HCT116 (cell line): ENCODE measurements at regions not wholly inside any gene's neighbourhood (a gene's known extent, or its start where the extent isn't known, plus 50 kb on each side); places are given as distances from the start of the nearest gene placed in this dataset.

Experiments
- CBX3 ChIP-seq: IDR thresholded peaks from 2 replicates; pipeline ENCODE4 v1.6.1; 2012; ENCODE audit warnings: low read depth
- CEBPB ChIP-seq: IDR thresholded peaks from 2 replicates; pipeline ENCODE4 v1.6.1; 2012; ENCODE audit warnings: low read depth
- CTCF ChIP-seq, 3 experiments: fragments of 200-600 bp in 1 of 3; sonication (generic) in 1 of 3; IDR thresholded peaks in 2 of 3; conservative IDR thresholded peaks in 1 of 3; 2 replicates each; pipeline ENCODE4 v1.5.1; 2012 to 2017; ENCODE audit warnings: low read depth in 2 of 3, low read length in 2 of 3, antibody characterized with exemption in 1 of 3, borderline replicate concordance in 1 of 3, control low read depth in 1 of 3, mild to moderate bottlenecking in 1 of 3, mixed read lengths in 1 of 3, mixed run types in 1 of 3, moderate library complexity in 1 of 3; ENCODE audit not compliant: insufficient read depth in 1 of 3
- EZH2 ChIP-seq: fragments of 200-600 bp; sonication (generic); IDR thresholded peaks from 2 replicates; pipeline ENCODE4 v1.6.1; 2017; ENCODE audit warnings: antibody characterized with exemption, mixed run types
- FOSL1 ChIP-seq: IDR thresholded peaks from 2 replicates; pipeline ENCODE4 v1.6.1; 2012; ENCODE audit warnings: low read depth
- MAX ChIP-seq: IDR thresholded peaks from 2 replicates; pipeline ENCODE4 v1.6.1; 2012
- POLR2A ChIP-seq: IDR thresholded peaks from 2 replicates; pipeline ENCODE4 v1.7.0; 2011; ENCODE audit warnings: borderline replicate concordance; ENCODE audit not compliant: insufficient read depth, insufficient read length; ENCODE audit errors: extremely low read depth
- POLR2AphosphoS5 ChIP-seq: IDR thresholded peaks from 2 replicates; pipeline ENCODE4 v1.6.1; 2011; ENCODE audit warnings: mild to moderate bottlenecking, low read depth, low read length, moderate library complexity
- RAD21 ChIP-seq: IDR thresholded peaks from 2 replicates; pipeline ENCODE4 v1.6.1; 2012; ENCODE audit warnings: low read depth, mild to moderate bottlenecking
- REST ChIP-seq: IDR thresholded peaks from 2 replicates; pipeline ENCODE4 v1.6.1; 2012; ENCODE audit warnings: low read depth
- SP1 ChIP-seq: IDR thresholded peaks from 2 replicates; pipeline ENCODE4 v1.6.1; 2012; ENCODE audit warnings: low read depth
- SRF ChIP-seq: IDR thresholded peaks from 2 replicates; pipeline ENCODE4 v1.6.1; 2012; ENCODE audit warnings: low read depth
- YY1 ChIP-seq: IDR thresholded peaks from 2 replicates; pipeline ENCODE4 v1.6.1; 2011; ENCODE audit warnings: low read length, low read depth, moderate library complexity, mild to moderate bottlenecking; ENCODE audit not compliant: insufficient replicate concordance; ENCODE audit errors: extremely low read depth

GRCh38 chr10:2604891-2605290 lies 462.5 kb upstream of the PFKP start:
- TF ChIP-seq CEBPB = no peak
- TF ChIP-seq CTCF (IDR thresholded peaks at IDR 0.05 in 2 of 3, conservative IDR thresholded peaks at IDR 0.05 in 1 of 3; ENCODE audit: borderline replicate concordance in 1 of 3, insufficient read depth in 1 of 3, low read depth in 2 of 3, low read length in 2 of 3) = no peak
- no peak for TF ChIP-seq CBX3
- no peak for TF ChIP-seq FOSL1
- no peak for TF ChIP-seq REST
- no peak for TF ChIP-seq EZH2
- no peak for TF ChIP-seq POLR2A
- no peak for TF ChIP-seq SP1
- no peak for TF ChIP-seq MAX
- no peak for TF ChIP-seq POLR2AphosphoS5
- TF ChIP-seq RAD21 = no peak
- TF ChIP-seq YY1 = no peak
- TF ChIP-seq SRF = no peak
